Muscle of arm (tissue), 1 donor: ENCODE measurements at regions not wholly inside any gene's neighbourhood (a gene's known extent, or its start where the extent isn't known, plus 50 kb on each side); places are given as distances from the start of the nearest gene placed in this dataset.
"Not testable (repeated sequence)": the region's sequence is repeated elsewhere in the genome, so short reads cannot be mapped to it uniquely, and the experiment has no call there.

Source experiments
- DNase-seq: peaks from one replicate; pipeline ENCODE4 v3.0.0-alpha.2; 2013

- no peak for DNase-seq
These were observed 82.7 kb upstream of the PDZD8 start for GRCh38 chr10:117457932-117458331.

- no peak for DNase-seq
These were observed 82.0 kb upstream of the PDZD8 start for GRCh38 chr10:117457071-117457810.

GRCh38 chr10:117455346-117455745, 80.1 kb upstream of the PDZD8 start:
- DNase-seq = no peak

GRCh38 chr10:117454502-117454901, 79.3 kb upstream of the PDZD8 start:
- no peak for DNase-seq

- DNase-seq = not testable (repeated sequence)
These were observed 78.2 kb upstream of the PDZD8 start for GRCh38 chr10:117453484-117453883.

GRCh38 chr10:117450940-117451339, 75.7 kb upstream of the PDZD8 start:
- no peak for DNase-seq

- no peak for DNase-seq
These were observed 74.4 kb upstream of the PDZD8 start for GRCh38 chr10:117449636-117450035.

- no peak for DNase-seq
These were observed 73.6 kb upstream of the PDZD8 start for GRCh38 chr10:117448802-117449201.

GRCh38 chr10:117445992-117446391, 70.8 kb upstream of the PDZD8 start:
- DNase-seq = no peak

GRCh38 chr10:117444497-117445040, 69.3 kb upstream of the PDZD8 start:
- DNase-seq = no peak

GRCh38 chr10:117443686-117444041, 68.4 kb upstream of the PDZD8 start:
- DNase-seq = no peak

GRCh38 chr10:117442944-117443685, 67.9 kb upstream of the PDZD8 start:
- DNase-seq = peak; percentile 78

- DNase-seq = no peak
These were observed 67.3 kb upstream of the PDZD8 start for GRCh38 chr10:117442521-117442920.

- no peak for DNase-seq
These were observed 66.7 kb upstream of the PDZD8 start for GRCh38 chr10:117441812-117442443.

GRCh38 chr10:117441361-117441760, 66.1 kb upstream of the PDZD8 start:
- no peak for DNase-seq

GRCh38 chr10:117439243-117439912, 64.1 kb upstream of the PDZD8 start:
- DNase-seq = no peak

GRCh38 chr10:117432866-117433265, 57.6 kb upstream of the PDZD8 start:
- DNase-seq = no peak

GRCh38 chr10:117431160-117431559, 55.9 kb upstream of the PDZD8 start:
- DNase-seq = peak; percentile 38

- not testable (repeated sequence) for DNase-seq
These were observed 55.3 kb upstream of the PDZD8 start for GRCh38 chr10:117430535-117430934.

GRCh38 chr10:117429643-117430265, 54.5 kb upstream of the PDZD8 start:
- no peak for DNase-seq

- DNase-seq = no peak
These were observed 52.1 kb upstream of the PDZD8 start for GRCh38 chr10:117427356-117427755.
